Stomach (tissue), 8 donors: ENCODE measurements at regions not wholly inside any gene's neighbourhood (a gene's known extent, or its start where the extent isn't known, plus 50 kb on each side); places are given as distances from the start of the nearest gene placed in this dataset.

Experiments used
- DNase-seq, 2 donors: peaks; one replicate each; pipeline versions ENCODE4 v3.0.0 to v3.0.0-alpha.2; 2013 to 2019
- H3K27ac ChIP-seq, 5 donors: fragments of 200-600 bp in 4 of 5; sonication (generic) in 4 of 5; one replicate each; pipeline ENCODE4 v1.5.1; 2013 to 2019; ENCODE audit warnings: mild to moderate bottlenecking in 1 of 5, moderate library complexity in 1 of 5
- H3K27me3 ChIP-seq, 3 donors: fragments of 200-600 bp; sonication (generic); one replicate each; pipeline ENCODE4 v1.5.1; 2017 to 2019; ENCODE audit warnings: mixed run types in 1 of 3
- H3K36me3 ChIP-seq, 4 donors: fragments of 200-600 bp; sonication (generic); 1 replicate in 3 of 4; 2 replicates in 1 of 4; pipeline ENCODE4 v1.5.1; 2016 to 2019
- H3K4me1 ChIP-seq, 4 donors: fragments of 200-600 bp; sonication (generic); one replicate each; pipeline ENCODE4 v1.5.1; 2016 to 2019
- H3K4me3 ChIP-seq, 4 donors: fragments of 200-600 bp; sonication (generic) in 3 of 4; one replicate each; pipeline ENCODE4 v1.5.1; 2016 to 2019; ENCODE audit warnings: mild to moderate bottlenecking in 1 of 4
- H3K9me3 ChIP-seq, 4 donors: fragments of 200-600 bp; sonication (generic); one replicate each; pipeline ENCODE4 v1.5.1; 2016 to 2019
- EP300 ChIP-seq: sonication (generic); formaldehyde crosslinking; IDR thresholded peaks from one replicate; pipeline ENCODE4 v1.6.1; 2017; ENCODE audit warnings: antibody characterized with exemption
- POLR2A ChIP-seq, 4 donors: fragments of 450-650 bp; IDR thresholded peaks; one replicate each; pipeline ENCODE4 v1.6.1; 2016; ENCODE audit warnings: antibody characterized with exemption in 4 of 4, control low read depth in 2 of 4, mild to moderate bottlenecking in 1 of 4, moderate library complexity in 1 of 4
- POLR2AphosphoS5 ChIP-seq, 3 donors: sonication (generic); formaldehyde crosslinking; IDR thresholded peaks; one replicate each; pipeline ENCODE4 v1.6.1; 2016; ENCODE audit warnings: antibody characterized with exemption in 3 of 3
- WGBS, 5 donors: extraction: QIAGEN DNeasy Blood & Tissue Kit in 3 of 5; methylation state at CpG; one replicate each; pipeline versions ENCODE4 v1.1.5 to v1.1.7; 2013 to 2018; 5-methylcytosine and 5-hydroxymethylcytosine counted together
- intact Hi-C: fragments of 100-400 bp; cut with DNase I; formaldehyde crosslinking; loops from one replicate; pipeline ENCODE4 v1.15.1; 2023; ENCODE audit warnings: low total_unique reads
- TF ChIP-seq, protein P1 (sequence below), 7 experiments: fragments of 450-650 bp in 4 of 7; fragments of 200-600 bp in 3 of 7; sonication (generic) in 3 of 7; IDR thresholded peaks; one replicate each; pipeline ENCODE4 v1.5.1; 2016 to 2019; ENCODE audit warnings: antibody characterized with exemption in 7 of 7, control low read depth in 2 of 7, mild to moderate bottlenecking in 1 of 7
- donor health status: healthy with polysubstance abuse.
- donor health status: Bipolar disorder and iron deficiency.
- donor health status: healthy.

GRCh38 chr5:98053170-98053569 is 720.3 kb upstream of the RGMB start:
- no peak overlapping the region for H3K4me3 ChIP-seq
- H3K27ac ChIP-seq, result no peak overlapping the region
- H3K4me1 ChIP-seq, result peaks cover 0 to 4% (median 0%) of the 10 kb centered on the region in 4 donors
- H3K36me3 ChIP-seq, result no peaks in the 10 kb centered on the region
- TF ChIP-seq, protein P1, sequence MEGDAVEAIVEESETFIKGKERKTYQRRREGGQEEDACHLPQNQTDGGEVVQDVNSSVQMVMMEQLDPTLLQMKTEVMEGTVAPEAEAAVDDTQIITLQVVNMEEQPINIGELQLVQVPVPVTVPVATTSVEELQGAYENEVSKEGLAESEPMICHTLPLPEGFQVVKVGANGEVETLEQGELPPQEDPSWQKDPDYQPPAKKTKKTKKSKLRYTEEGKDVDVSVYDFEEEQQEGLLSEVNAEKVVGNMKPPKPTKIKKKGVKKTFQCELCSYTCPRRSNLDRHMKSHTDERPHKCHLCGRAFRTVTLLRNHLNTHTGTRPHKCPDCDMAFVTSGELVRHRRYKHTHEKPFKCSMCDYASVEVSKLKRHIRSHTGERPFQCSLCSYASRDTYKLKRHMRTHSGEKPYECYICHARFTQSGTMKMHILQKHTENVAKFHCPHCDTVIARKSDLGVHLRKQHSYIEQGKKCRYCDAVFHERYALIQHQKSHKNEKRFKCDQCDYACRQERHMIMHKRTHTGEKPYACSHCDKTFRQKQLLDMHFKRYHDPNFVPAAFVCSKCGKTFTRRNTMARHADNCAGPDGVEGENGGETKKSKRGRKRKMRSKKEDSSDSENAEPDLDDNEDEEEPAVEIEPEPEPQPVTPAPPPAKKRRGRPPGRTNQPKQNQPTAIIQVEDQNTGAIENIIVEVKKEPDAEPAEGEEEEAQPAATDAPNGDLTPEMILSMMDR (IDR thresholded peaks at IDR 0.05), result no peak
- TF ChIP-seq EP300 (no peak), POLR2AphosphoS5 (IDR thresholded peaks at IDR 0.05) (no peak), POLR2A (IDR thresholded peaks at IDR 0.05) (no peak)
- DNase-seq, result no peak
- H3K27me3 ChIP-seq, result no peaks in the 10 kb centered on the region
- H3K9me3 ChIP-seq, result no peaks in the 10 kb centered on the region
- intact Hi-C loops, result no loop called here
- WGBS, 5 donors, result 78 to 93% (median 86%) methylated on average over 2 of the region's 2 CpGs

- intact Hi-C loops, result no loop called here
- Histone ChIP-seq H3K9me3 (no peaks in the 10 kb centered on the region), H3K4me3 (no peak overlapping the region), H3K27ac (no peak overlapping the region), H3K27me3 (no peaks in the 10 kb centered on the region), H3K4me1 (no peaks in the 10 kb centered on the region), H3K36me3 (no peaks in the 10 kb centered on the region)
- DNase-seq, result no peak
- TF ChIP-seq, protein P1 (IDR thresholded peaks at IDR 0.05), result no peak
- TF ChIP-seq POLR2A (IDR thresholded peaks at IDR 0.05) (no peak), EP300 (no peak), POLR2AphosphoS5 (IDR thresholded peaks at IDR 0.05) (no peak)
Measured at GRCh38 chr5:98060148-98060547, 713.3 kb upstream of the RGMB start.

DNA sequence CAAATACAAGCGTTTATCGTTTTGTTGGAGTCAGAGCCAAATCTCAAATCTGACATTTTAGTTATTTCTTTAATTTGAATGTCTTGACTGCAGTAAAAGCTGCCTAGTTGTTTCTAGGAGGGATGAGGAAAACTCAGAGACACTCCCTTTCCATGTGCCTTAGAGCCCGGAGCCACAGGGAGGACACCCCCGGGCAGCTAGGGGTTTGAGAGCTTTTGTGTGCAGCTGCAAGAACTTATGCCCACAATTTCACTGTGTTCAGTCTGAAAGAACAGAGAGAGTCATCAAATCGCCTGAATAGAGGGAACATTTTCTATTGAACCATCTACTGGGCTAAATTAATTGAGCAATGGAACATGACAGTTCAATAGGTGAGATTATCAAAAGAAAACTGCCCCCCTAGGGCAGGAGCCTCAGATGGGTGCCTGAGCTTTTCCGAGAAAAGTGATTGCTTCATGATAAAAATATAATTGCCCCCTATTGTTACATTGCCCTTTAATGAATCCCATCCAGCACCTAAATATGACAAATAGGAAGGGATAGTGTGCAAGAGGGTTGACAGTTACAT is 709.3 kb upstream of the RGMB start:
- intact Hi-C loops, result no loop called here
- H3K4me1 ChIP-seq, result no peaks in the 10 kb centered on the region
- WGBS, 5 donors, result 81 to 86% (median 84%) methylated on average over 6 of the region's 6 CpGs
- no peaks in the 10 kb centered on the region for H3K9me3 ChIP-seq
- H3K27me3 ChIP-seq, result no peaks in the 10 kb centered on the region
- no peaks in the 10 kb centered on the region for H3K36me3 ChIP-seq
- no peak overlapping the region for H3K4me3 ChIP-seq
- no peak overlapping the region for H3K27ac ChIP-seq
- DNase-seq, result no peak
- TF ChIP-seq, protein P1 (IDR thresholded peaks at IDR 0.05), result no peak
- TF ChIP-seq EP300, result no peak
- TF ChIP-seq POLR2A (IDR thresholded peaks at IDR 0.05), result no peak
- no peak for TF ChIP-seq POLR2AphosphoS5 (IDR thresholded peaks at IDR 0.05)

- 71 to 81% (median 80%) methylated on average over 1 of the region's 1 CpG for WGBS, 5 donors
- DNase-seq, result no peak
- TF ChIP-seq EP300, result no peak
- TF ChIP-seq POLR2A (IDR thresholded peaks at IDR 0.05), result no peak
- TF ChIP-seq, protein P1 (IDR thresholded peaks at IDR 0.05), result no peak
- no peak for TF ChIP-seq POLR2AphosphoS5 (IDR thresholded peaks at IDR 0.05)
- Histone ChIP-seq H3K27me3 (no peaks in the 10 kb centered on the region), H3K27ac (no peak overlapping the region), H3K4me3 (no peak overlapping the region), H3K36me3 (no peaks in the 10 kb centered on the region), H3K9me3 (no peaks in the 10 kb centered on the region), H3K4me1 (no peaks in the 10 kb centered on the region)
- intact Hi-C loops, result no loop called here
Measured at GRCh38 chr5:98065261-98065909, 708.1 kb upstream of the RGMB start.
